HG03103 (cell line): ENCODE measurements at regions not wholly inside any gene's neighbourhood (a gene's known extent, or its start where the extent isn't known, plus 50 kb on each side); places are given as distances from the start of the nearest gene placed in this dataset.
"Not testable (repeated sequence)": the region's sequence is repeated elsewhere in the genome, so short reads cannot be mapped to it uniquely, and the experiment has no call there.

Experiments
- ATAC-seq: cut with Tn5 transposase; IDR thresholded peaks from one replicate; pipeline ENCODE4 v1.9.1; 2021; ENCODE audit warnings: low read depth; ENCODE audit not compliant: unreplicated experiment

- ATAC-seq, result not testable (repeated sequence)
Measured at GRCh38 chr2:21379668-21380067, 255.9 kb downstream of the TDRD15 start.

GRCh38 chr2:21381421-21381820 is 257.7 kb downstream of the TDRD15 start:
- no peak for ATAC-seq

- no peak for ATAC-seq
Measured at GRCh38 chr2:21382701-21383520, 259.1 kb downstream of the TDRD15 start.

- no peak for ATAC-seq
Measured at GRCh38 chr2:21386666-21387065, 262.9 kb downstream of the TDRD15 start.

GRCh38 chr2:21392649-21393048 is 268.9 kb downstream of the TDRD15 start:
- no peak for ATAC-seq

GRCh38 chr2:21393173-21393572 is 269.4 kb downstream of the TDRD15 start:
- no peak for ATAC-seq

GRCh38 chr2:21395366-21395765 is 271.6 kb downstream of the TDRD15 start:
- no peak for ATAC-seq

- no peak for ATAC-seq
Measured at GRCh38 chr2:21396252-21396651, 272.5 kb downstream of the TDRD15 start.

GRCh38 chr2:21401022-21401698 is 277.4 kb downstream of the TDRD15 start:
- no peak for ATAC-seq

GRCh38 chr2:21404137-21404536 is 280.4 kb downstream of the TDRD15 start:
- no peak for ATAC-seq

- no peak for ATAC-seq
Measured at GRCh38 chr2:21404827-21405625, 281.3 kb downstream of the TDRD15 start.

- no peak for ATAC-seq
Measured at GRCh38 chr2:21406386-21406785, 282.6 kb downstream of the TDRD15 start.

- ATAC-seq, result no peak
Measured at GRCh38 chr2:21406911-21407310, 283.1 kb downstream of the TDRD15 start.

- ATAC-seq, result no peak
Measured at GRCh38 chr2:21407851-21408250, 284.1 kb downstream of the TDRD15 start.

GRCh38 chr2:21411741-21412140 is 288.0 kb downstream of the TDRD15 start:
- no peak for ATAC-seq

- ATAC-seq, result no peak
Measured at GRCh38 chr2:21412944-21413443, 289.2 kb downstream of the TDRD15 start.

- no peak for ATAC-seq
Measured at GRCh38 chr2:21415234-21415633, 291.5 kb downstream of the TDRD15 start.

- ATAC-seq, result no peak
Measured at GRCh38 chr2:21416226-21416625, 292.5 kb downstream of the TDRD15 start.

GRCh38 chr2:21418456-21418855 is 294.7 kb downstream of the TDRD15 start:
- ATAC-seq, result no peak

GRCh38 chr2:21420553-21421335 is 297.0 kb downstream of the TDRD15 start:
- no peak for ATAC-seq
